SKM-1 treated with dmso at 0.1 percent for 144 hours (cell line): ENCODE measurements at regions not wholly inside any gene's neighbourhood (a gene's known extent, or its start where the extent isn't known, plus 50 kb on each side); places are given as distances from the start of the nearest gene placed in this dataset.
"Not testable (repeated sequence)": the region's sequence is repeated elsewhere in the genome, so short reads cannot be mapped to it uniquely, and the experiment has no call there.

Experiments
- DNase-seq: peaks from one replicate; lab custom pipeline; 2025; ENCODE audit not compliant: unreplicated experiment; lab: John Stamatoyannopoulos, UW

- no peak for DNase-seq
Observed at GRCh38 chr2:240191001-240191400, 50.5 kb upstream of the OTOS start.

DNA sequence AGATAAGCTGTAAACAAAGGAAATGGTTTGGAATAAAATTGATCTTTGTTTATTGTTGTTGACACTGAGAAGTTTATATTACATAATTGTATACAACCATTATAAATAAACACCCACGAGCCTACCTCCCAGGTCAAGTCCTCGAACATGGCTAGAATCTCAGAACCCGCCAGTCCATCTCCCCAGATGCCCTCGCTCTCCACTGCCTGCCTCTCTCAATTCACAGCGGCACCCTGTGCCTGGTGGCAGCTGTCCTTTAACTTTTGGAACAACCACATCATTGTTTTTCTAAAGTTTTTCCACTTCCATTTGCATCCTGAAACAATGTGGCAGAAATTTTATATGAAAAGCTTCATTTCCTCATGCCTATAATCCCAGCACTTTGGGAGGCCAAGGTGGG is 52.2 kb upstream of the OTOS start:
- no peak for DNase-seq

DNA sequence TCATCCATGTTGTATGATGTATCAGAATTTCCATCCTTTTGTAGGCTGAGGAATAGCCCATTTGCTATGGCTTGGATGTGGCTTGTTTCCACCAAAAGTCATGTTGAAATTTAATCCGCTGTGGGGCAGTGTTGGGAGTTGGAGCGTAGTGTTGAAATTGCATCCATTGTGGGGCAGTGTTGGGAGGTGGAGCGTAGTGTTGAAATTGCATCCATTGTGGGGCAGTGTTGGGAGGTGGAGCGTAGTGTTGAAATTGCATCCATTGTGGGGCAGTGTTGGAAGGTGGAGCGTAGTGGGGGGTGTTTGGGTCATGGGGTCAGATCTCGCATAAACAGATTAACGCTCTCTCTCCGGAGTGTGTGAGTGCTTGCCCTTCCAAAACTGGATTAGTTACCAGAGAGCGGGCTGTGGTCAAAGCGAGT is 53.9 kb upstream of the OTOS start:
- DNase-seq: not testable (repeated sequence)

- DNase-seq: no peak
Observed at GRCh38 chr2:240195316-240195861, 54.9 kb upstream of the OTOS start.

- no peak for DNase-seq
Observed at GRCh38 chr2:240196716-240197461, 56.4 kb upstream of the OTOS start.

DNA sequence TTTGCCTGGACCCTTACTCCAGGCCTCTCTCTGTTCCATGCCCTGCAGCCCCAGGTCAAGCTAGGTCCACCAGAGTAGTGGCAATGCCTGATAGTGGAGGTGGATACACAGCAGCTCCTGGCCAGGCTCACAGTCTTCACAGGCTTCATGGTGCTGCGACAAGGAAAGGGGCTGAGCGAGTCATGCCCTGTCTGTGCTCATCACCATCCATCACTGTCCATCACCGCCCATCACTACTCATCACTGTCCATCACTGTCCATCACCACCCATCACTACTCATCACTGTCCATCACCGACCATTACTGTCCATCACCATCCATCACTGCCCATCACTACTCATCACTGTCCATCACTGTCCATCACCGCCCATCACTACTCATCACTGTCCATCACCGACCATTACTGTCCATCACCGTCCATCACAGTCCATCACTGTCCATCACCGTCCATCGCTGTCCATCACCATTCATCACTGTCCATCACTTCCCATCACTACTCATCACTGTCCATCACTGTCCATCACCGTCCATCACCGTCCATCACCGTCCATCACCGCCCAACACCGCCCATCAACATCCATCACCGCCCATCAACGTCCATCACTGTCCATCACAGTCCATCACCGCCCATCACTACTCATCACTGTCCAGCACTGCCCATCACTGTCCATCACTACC is 57.1 kb upstream of the OTOS start:
- DNase-seq: no peak

- DNase-seq: no peak
Observed at GRCh38 chr2:240198226-240198625, 57.8 kb upstream of the OTOS start.

GRCh38 chr2:240199133-240199870 is 58.8 kb upstream of the OTOS start:
- no peak for DNase-seq

DNA sequence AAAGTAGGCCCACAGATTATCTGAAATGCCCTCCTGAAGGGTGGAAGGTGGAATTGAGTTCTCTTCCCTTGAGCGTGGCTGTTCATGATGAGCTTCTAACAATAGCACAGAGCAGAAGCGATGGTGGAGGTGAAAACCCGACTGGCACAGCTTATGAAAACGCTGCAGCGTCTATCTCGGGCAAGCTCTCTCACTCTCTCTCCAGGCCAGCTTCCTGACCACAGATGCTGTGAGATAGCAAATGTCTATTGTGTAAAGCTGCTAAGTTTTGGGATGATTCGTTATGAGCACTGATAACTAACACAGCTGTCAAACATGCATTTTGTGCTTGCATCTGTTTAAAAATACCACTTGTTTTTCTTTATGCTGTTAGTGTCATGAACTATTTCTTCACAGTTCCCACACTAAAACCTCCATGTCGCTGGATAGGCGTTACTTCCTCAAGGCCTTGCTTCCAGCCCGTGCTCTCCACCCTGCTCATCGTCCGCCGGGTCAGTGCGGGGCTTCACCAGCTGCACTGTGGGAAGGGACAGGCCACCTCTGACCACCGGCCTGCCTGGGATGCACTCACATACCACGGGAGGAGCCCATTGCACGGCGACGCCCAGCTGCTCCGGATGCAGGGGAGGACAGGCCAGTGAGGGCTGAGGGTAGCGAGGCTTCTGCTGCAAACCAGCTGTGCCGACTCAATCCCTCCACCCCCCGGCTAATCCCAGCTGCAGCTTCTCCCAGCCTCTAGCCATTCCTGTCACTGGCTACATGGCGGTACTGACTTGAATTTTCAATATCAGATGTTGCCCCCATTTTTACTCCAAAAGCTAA is 60.0 kb upstream of the OTOS start:
- DNase-seq: no peak

GRCh38 chr2:240201866-240202265 is 61.4 kb upstream of the OTOS start:
- no peak for DNase-seq

GRCh38 chr2:240202586-240202985 is 62.1 kb upstream of the OTOS start:
- no peak for DNase-seq

- no peak for DNase-seq
Observed at GRCh38 chr2:240203031-240203787, 62.8 kb upstream of the OTOS start.

DNA sequence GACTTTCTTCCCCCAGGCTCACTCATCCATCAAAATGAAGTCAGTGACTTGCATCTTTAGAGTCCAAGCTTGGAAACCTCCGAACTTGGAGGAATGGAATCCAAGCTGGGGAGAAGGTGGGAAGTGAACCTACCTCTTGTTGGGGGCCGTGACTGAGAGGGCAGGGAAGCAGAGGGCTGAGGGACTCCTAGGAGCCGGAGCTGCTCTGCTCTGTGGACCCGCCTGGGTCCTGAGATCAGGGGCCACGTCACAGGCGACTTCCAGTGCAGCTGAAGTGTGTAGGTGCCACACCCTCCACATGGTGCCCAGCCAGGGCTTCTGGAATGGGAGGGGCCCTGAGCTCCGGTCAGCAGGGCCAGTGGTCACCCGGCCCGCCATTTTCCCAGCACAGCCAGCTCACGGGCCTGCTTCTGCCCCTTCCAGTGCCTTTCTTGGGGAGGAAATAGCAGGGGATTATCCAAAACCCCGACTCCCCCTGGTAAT is 63.4 kb upstream of the OTOS start:
- DNase-seq: no peak

GRCh38 chr2:240204431-240205276 is 64.2 kb upstream of the OTOS start:
- DNase-seq: no peak

DNA sequence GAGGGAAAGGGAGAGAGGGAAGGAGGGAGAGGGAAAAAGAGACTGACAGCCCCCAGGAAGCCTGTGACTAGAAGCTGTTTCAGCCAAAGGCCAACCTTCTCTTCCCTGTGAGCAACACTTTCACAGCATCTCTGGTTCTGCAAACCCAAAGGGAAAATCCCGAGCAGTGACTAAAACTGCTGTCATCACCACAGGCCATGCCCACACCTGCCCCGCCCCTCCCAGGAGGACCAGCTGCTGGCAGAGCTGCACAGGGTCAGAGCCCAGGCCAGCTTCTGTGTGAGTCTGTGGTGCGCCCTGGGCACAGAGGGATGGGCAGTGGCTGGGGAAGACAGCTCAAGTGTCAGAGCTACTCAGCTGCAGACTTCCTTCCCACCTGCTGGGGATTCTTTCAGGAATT is 64.9 kb upstream of the OTOS start:
- no peak for DNase-seq

GRCh38 chr2:240205772-240206171 is 65.3 kb upstream of the OTOS start:
- DNase-seq: no peak

GRCh38 chr2:240206630-240207029 is 66.2 kb upstream of the OTOS start:
- DNase-seq: no peak

DNA sequence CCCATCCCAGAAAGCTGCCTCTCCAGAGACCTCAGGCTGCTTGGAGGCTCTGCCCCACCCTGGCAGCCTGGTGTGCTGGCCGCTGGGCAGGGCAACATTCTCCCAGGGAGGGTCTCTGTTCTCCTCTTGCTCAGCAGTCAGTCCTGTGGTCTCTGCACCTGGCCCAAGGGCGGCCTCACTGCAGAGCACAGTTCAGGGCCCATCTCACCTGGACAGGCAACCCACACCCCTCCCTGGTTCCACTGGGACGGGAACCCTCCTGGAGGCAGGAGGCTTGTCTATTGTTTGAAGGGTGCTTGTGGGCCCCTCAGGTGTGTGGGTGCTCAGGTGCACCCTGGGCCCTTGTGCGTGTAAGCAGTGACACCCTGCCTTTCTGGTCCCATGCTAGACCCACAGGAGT is 67.2 kb upstream of the OTOS start:
- no peak for DNase-seq

DNA sequence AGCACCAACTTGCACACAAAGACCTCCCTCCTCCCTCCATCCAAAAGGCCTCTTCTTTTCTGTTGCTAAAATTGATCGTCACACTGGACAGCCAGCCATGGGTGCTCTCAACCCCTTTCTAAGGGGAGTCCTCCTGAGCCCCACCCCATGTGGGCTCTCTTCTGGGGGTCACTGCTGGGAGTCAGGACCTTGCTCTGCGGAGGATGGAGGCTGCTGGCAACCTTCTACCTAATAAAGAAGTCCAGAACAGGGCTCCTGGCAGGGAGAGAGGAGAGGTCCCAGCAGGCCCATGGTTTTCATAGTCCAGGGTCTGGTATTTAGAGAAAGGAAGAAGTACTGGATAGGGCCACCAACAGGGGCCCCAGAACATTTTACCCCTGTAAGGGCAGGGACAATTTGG is 67.6 kb upstream of the OTOS start:
- no peak for DNase-seq
